BE2C (cell line): ENCODE measurements at regions not wholly inside any gene's neighbourhood (a gene's known extent, or its start where the extent isn't known, plus 50 kb on each side); places are given as distances from the start of the nearest gene placed in this dataset.

Experiments
- DNase-seq: peaks from one replicate; pipeline ENCODE4 v3.0.0-alpha.2; 2020
- H3K27me3 ChIP-seq: fragments of 250-450 bp; sonication (Bioruptor Pico); 2 replicates; pipeline ENCODE4 v1.5.1; 2020; ENCODE audit warnings: mild to moderate bottlenecking
- H3K36me3 ChIP-seq: fragments of 250-450 bp; sonication (Bioruptor Pico); 2 replicates; pipeline ENCODE4 v1.5.1; 2020; ENCODE audit warnings: mild to moderate bottlenecking
- H3K4me1 ChIP-seq: fragments of 250-450 bp; sonication (Bioruptor Pico); 2 replicates; pipeline ENCODE4 v1.5.1; 2020
- H3K4me3 ChIP-seq: 2 replicates; pipeline ENCODE4 v1.5.1; 2011; ENCODE audit warnings: low read depth, low read length
- H3K9me3 ChIP-seq: fragments of 250-450 bp; sonication (Bioruptor Pico); 2 replicates; pipeline ENCODE4 v1.5.1; 2020
- CTCF ChIP-seq: IDR thresholded peaks from 2 replicates; pipeline ENCODE4 v1.5.1; 2012; ENCODE audit warnings: mild to moderate bottlenecking, low read depth, low read length

GRCh38 chr16:72549878-72550277 is 377.9 kb upstream of the PMFBP1 start:
- Histone ChIP-seq H3K9me3 (no peaks in the 10 kb centered on the region), H3K27me3 (no peaks in the 10 kb centered on the region), H3K4me3 (no peak overlapping the region), H3K36me3 (no peaks in the 10 kb centered on the region), H3K4me1 (no peaks in the 10 kb centered on the region)
- DNase-seq, result no peak
- TF ChIP-seq CTCF, result no peak

- H3K4me1 ChIP-seq, result no peaks in the 10 kb centered on the region
- H3K27me3 ChIP-seq, result no peaks in the 10 kb centered on the region
- no peak for TF ChIP-seq CTCF
- H3K36me3 ChIP-seq, result no peaks in the 10 kb centered on the region
- no peaks in the 10 kb centered on the region for H3K9me3 ChIP-seq
- no peak for DNase-seq
- H3K4me3 ChIP-seq, result no peak overlapping the region
These were observed 370.1 kb upstream of the PMFBP1 start for GRCh38 chr16:72542102-72542501.

- no peak for DNase-seq
- Histone ChIP-seq H3K9me3 (no peaks in the 10 kb centered on the region), H3K27me3 (no peaks in the 10 kb centered on the region), H3K36me3 (no peaks in the 10 kb centered on the region), H3K4me3 (no peak overlapping the region), H3K4me1 (no peaks in the 10 kb centered on the region)
- TF ChIP-seq CTCF, result no peak
These were observed 365.7 kb upstream of the PMFBP1 start for GRCh38 chr16:72537664-72538063.

- no peak overlapping the region for H3K4me3 ChIP-seq
- no peak for DNase-seq
These were observed 364.9 kb upstream of the PMFBP1 start for GRCh38 chr16:72536723-72537435.

GRCh38 chr16:72532906-72533410 is 361.0 kb upstream of the PMFBP1 start:
- no peaks in the 10 kb centered on the region for H3K27me3 ChIP-seq
- DNase-seq, result no peak
- H3K4me3 ChIP-seq, result no peak overlapping the region
- no peaks in the 10 kb centered on the region for H3K9me3 ChIP-seq
- no peak for TF ChIP-seq CTCF
- no peaks in the 10 kb centered on the region for H3K36me3 ChIP-seq
- H3K4me1 ChIP-seq, result no peaks in the 10 kb centered on the region

More at GRCh38 chr16:72536723-72537435, 364.9 kb upstream of the PMFBP1 start:
- no peaks in the 10 kb centered on the region for H3K36me3 ChIP-seq
- H3K27me3 ChIP-seq, result no peaks in the 10 kb centered on the region
- TF ChIP-seq CTCF, result no peak
- H3K4me1 ChIP-seq, result no peaks in the 10 kb centered on the region
- H3K9me3 ChIP-seq, result no peaks in the 10 kb centered on the region

GRCh38 chr16:72530434-72530833 is 358.5 kb upstream of the PMFBP1 start:
- no peak for TF ChIP-seq CTCF
- no peaks in the 10 kb centered on the region for H3K27me3 ChIP-seq
- H3K4me3 ChIP-seq, result no peak overlapping the region
- DNase-seq, result no peak
- no peaks in the 10 kb centered on the region for H3K36me3 ChIP-seq
- no peaks in the 10 kb centered on the region for H3K9me3 ChIP-seq
- no peaks in the 10 kb centered on the region for H3K4me1 ChIP-seq
